ENCODE measurements at regions not wholly inside any gene's neighbourhood (a gene's known extent, or its start where the extent isn't known, plus 50 kb on each side); places are given as distances from the start of the nearest gene placed in this dataset.

GRCh38 chr9:106696804-106697203 lies 166.2 kb upstream of the ZNF462 start:
- no peaks in the 10 kb centered on the region for H4K20me1 ChIP-seq (ENCODE audit: low read length)
- H3K27me3 ChIP-seq (ENCODE audit: low read length) = no peaks in the 10 kb centered on the region
- H3K4me3 ChIP-seq (ENCODE audit: low read length) = no peak overlapping the region
- intact Hi-C loops (cut with micrococcal nuclease) = no loop called here
- no TSS peak for BruUV-seq (replicated peaks)
- CTCF ChIA-PET = no interaction called here
- no peak overlapping the region for H3K9ac ChIP-seq (ENCODE audit: low read length)
- H3K9me2 ChIP-seq (replicated peaks; ENCODE audit: low read length) = no peaks in the 10 kb centered on the region
- H3F3A ChIP-seq (ENCODE audit: low read length, unreplicated experiment) = no peaks in the 10 kb centered on the region
- H3K4me2 ChIP-seq (ENCODE audit: low read length) = no peak overlapping the region
- no peak for ATAC-seq
- no peak overlapping the region for H3K27ac ChIP-seq (ENCODE audit: low read length)
- POLR2A ChIA-PET (ENCODE audit: unreplicated experiment) = no interaction called here
- TF ChIP-seq EZH2phosphoT487 (IDR thresholded peaks at IDR 0.05; ENCODE audit: borderline replicate concordance, low read length) (no peak), CTCF (conservative IDR thresholded peaks at IDR 0.05; ENCODE audit: low read depth, low read length) (no peak), EZH2 (IDR thresholded peaks at IDR 0.05; ENCODE audit: low read length, unreplicated experiment) (no peak)
- no peaks in the 10 kb centered on the region for H3K79me2 ChIP-seq (ENCODE audit: low read length)
- no peak overlapping the region for H2AFZ ChIP-seq (ENCODE audit: low read length)
- peaks cover 17% of the 10 kb centered on the region for H3K4me1 ChIP-seq (ENCODE audit: insufficient read depth, low read length)
- no peaks in the 10 kb centered on the region for H3K36me3 ChIP-seq (ENCODE audit: low read depth, low read length)
- DNase-seq = no peak
- no peaks in the 10 kb centered on the region for H3K9me3 ChIP-seq (ENCODE audit: low read length)

GRCh38 chr9:106697390-106697749 lies 165.6 kb upstream of the ZNF462 start:
- Histone ChIP-seq H3K4me3 (ENCODE audit: low read length) (no peak overlapping the region), H3K9me3 (ENCODE audit: low read length) (no peaks in the 10 kb centered on the region), H3F3A (ENCODE audit: low read length, unreplicated experiment) (no peaks in the 10 kb centered on the region), H2AFZ (ENCODE audit: low read length) (no peak overlapping the region), H3K36me3 (ENCODE audit: low read depth, low read length) (no peaks in the 10 kb centered on the region), H3K9me2 (replicated peaks; ENCODE audit: low read length) (no peaks in the 10 kb centered on the region), H3K4me1 (ENCODE audit: insufficient read depth, low read length) (peaks cover 19% of the 10 kb centered on the region), H3K9ac (ENCODE audit: low read length) (no peak overlapping the region), H4K20me1 (ENCODE audit: low read length) (no peaks in the 10 kb centered on the region), H3K27ac (ENCODE audit: low read length) (no peak overlapping the region), H3K4me2 (ENCODE audit: low read length) (no peak overlapping the region), H3K27me3 (ENCODE audit: low read length) (no peaks in the 10 kb centered on the region), H3K79me2 (ENCODE audit: low read length) (no peaks in the 10 kb centered on the region)
- intact Hi-C loops (cut with micrococcal nuclease) = no loop called here
- ATAC-seq = no peak
- no peak for DNase-seq
- no TSS peak for BruUV-seq (replicated peaks)
- ChIA-PET POLR2A (ENCODE audit: unreplicated experiment) (no interaction called here), CTCF (no interaction called here)
- no peak for TF ChIP-seq CTCF (conservative IDR thresholded peaks at IDR 0.05; ENCODE audit: low read depth, low read length)
- TF ChIP-seq EZH2phosphoT487 (IDR thresholded peaks at IDR 0.05; ENCODE audit: borderline replicate concordance, low read length) = no peak
- no peak for TF ChIP-seq EZH2 (IDR thresholded peaks at IDR 0.05; ENCODE audit: low read length, unreplicated experiment)

GRCh38 chr9:106697750-106698502 lies 165.0 kb upstream of the ZNF462 start:
- intact Hi-C loops (cut with micrococcal nuclease) = no loop called here
- Histone ChIP-seq H3K27me3 (ENCODE audit: low read length) (no peaks in the 10 kb centered on the region), H3K9me2 (replicated peaks; ENCODE audit: low read length) (no peaks in the 10 kb centered on the region), H3K36me3 (ENCODE audit: low read depth, low read length) (no peaks in the 10 kb centered on the region), H3K27ac (ENCODE audit: low read length) (no peak overlapping the region), H3K9ac (ENCODE audit: low read length) (no peak overlapping the region), H3F3A (ENCODE audit: low read length, unreplicated experiment) (no peaks in the 10 kb centered on the region), H3K79me2 (ENCODE audit: low read length) (no peaks in the 10 kb centered on the region), H3K4me2 (ENCODE audit: low read length) (no peak overlapping the region), H3K9me3 (ENCODE audit: low read length) (no peaks in the 10 kb centered on the region), H2AFZ (ENCODE audit: low read length) (no peak overlapping the region), H3K4me1 (ENCODE audit: insufficient read depth, low read length) (peaks cover 19% of the 10 kb centered on the region), H3K4me3 (ENCODE audit: low read length) (no peak overlapping the region), H4K20me1 (ENCODE audit: low read length) (no peaks in the 10 kb centered on the region)
- no TSS peak for BruUV-seq (replicated peaks)
- no peak for ATAC-seq
- no peak for DNase-seq
- ChIA-PET CTCF (no interaction called here), POLR2A (ENCODE audit: unreplicated experiment) (no interaction called here)
- TF ChIP-seq EZH2phosphoT487 (IDR thresholded peaks at IDR 0.05; ENCODE audit: borderline replicate concordance, low read length) (no peak), CTCF (conservative IDR thresholded peaks at IDR 0.05; ENCODE audit: low read depth, low read length) (no peak), EZH2 (IDR thresholded peaks at IDR 0.05; ENCODE audit: low read length, unreplicated experiment) (no peak)
